Activated CD4-positive, CD25-positive, alpha-beta regulatory T cell treated with anti-CD3 and anti-CD28 coated beads, Interleukin-2, amount 50 U/mL, for 24 hours (primary cell): ENCODE measurements at regions not wholly inside any gene's neighbourhood (a gene's known extent, or its start where the extent isn't known, plus 50 kb on each side); places are given as distances from the start of the nearest gene placed in this dataset.

Experiments
- ATAC-seq, 2 donors: fragments of 150-1000 bp; cut with Tn5 transposase; one replicate each; pipeline ENCODE4 v1.10.0; 2021; ENCODE audit warnings: mild to moderate bottlenecking in 1 of 2, moderate library complexity in 1 of 2

DNA sequence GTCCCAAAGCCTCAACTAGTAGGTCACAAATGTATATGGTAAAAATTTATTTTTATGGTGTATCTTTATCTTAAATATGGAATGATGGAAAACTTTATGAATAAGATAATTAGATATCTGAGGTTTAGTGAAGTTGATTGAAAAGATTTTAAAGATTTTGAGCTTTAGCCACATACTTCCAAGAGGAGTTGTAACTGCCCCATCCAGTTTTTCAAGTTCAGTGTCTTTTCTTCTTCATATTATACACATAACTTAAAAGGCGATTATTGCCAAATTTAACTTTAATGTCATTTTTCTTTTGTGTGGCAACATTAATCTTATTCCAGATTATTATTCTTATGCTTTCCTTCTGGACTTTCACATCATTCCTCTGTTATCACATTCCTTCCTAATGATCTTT lies 266.4 kb downstream of the TINAG start:
- no peak for ATAC-seq

DNA sequence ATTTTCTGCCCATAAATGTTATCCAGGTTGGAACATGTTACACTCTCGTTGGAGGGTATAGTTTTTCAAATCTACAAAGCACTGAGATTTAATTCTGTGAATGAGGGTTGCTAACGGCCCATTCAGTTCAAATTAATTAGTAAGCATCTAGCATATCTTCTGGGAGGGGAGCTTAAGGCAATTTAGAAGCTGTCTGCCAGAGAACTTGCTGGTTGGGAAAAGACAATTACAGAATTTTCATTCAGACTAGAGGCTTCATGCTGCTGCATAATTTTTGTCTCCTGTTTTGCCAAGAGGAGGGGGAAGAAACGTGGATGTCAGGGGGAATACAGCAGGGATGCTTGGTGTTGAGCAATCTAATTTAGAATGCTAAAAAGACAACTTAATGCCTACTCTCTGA lies 268.3 kb upstream of the FAM83B start:
- ATAC-seq: no peak

DNA sequence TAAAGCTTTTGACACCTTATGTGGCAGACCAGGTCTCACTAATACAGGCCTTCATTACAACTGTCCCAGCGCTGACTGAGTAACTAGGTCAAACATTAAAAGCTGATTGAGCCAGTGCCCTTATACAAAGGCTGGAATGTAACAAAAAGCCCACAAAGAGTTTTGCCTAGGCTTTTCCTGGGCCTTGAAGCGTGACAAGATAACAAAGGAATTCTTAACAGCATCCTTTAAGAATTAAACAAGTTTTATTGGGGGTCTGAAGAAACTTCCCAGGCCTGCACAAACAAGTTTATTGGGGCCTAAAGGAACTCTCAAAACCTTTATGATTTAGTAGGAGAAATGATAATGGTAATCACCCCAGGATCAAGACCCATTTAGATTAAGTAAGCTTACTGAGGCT lies 267.6 kb upstream of the FAM83B start:
- ATAC-seq: no peak

DNA sequence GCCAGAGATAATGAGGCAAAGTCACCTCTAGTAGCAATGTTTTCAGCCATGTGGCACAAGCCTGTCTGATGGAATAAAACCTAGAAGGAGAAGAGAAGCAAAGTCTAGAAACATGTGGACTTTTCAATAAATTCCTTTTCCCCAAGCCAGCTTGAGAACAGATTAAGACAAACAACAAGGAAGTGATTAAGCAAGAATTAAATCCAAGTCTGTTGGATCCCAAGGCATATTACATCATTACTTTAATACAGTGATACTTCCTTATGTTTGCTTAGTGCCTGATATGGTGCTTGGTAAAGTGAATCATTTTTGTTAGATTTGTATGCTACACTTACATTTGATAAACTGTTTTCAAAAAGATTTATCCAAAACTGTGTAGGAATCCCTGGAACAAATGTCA lies 260.3 kb upstream of the FAM83B start:
- ATAC-seq: no peak

DNA sequence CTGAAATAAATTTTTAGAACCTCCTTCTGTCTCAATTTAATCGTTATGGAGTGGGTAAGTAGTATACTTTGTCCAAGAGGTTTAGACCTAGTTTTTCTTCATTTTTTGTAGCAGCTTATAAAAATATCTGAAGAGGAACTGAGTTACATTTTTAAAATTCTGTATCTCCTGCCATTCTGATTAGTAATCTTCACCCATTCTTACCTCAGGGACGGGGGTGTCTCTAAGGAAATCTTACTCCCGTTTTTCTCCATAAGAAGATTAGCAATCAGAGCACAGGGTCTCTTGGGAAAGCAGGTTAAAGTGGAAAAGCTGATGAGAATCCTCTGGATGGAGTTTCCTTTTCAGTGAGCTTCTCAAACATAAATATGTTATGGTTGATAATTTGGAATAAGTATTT lies 259.3 kb upstream of the FAM83B start:
- no peak for ATAC-seq

DNA sequence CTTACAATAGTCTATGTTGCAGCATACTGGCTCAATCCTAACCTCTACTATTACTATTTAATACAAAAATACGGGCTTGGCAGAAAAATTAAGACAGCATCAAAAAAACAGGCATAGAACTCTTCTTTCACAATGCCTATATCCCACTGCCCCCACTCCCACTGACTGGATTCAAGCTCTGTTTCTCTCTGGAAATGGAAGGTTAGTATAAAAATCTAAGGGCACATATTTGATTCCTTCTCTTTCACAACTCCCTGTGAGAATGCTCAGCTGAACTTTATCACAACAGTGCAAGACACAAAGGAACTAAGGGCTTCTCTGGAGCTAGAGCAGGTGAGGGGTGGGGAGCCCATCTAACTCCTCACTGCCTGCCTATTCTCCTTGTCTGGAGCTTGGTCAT lies 258.4 kb upstream of the FAM83B start:
- ATAC-seq: no peak

DNA sequence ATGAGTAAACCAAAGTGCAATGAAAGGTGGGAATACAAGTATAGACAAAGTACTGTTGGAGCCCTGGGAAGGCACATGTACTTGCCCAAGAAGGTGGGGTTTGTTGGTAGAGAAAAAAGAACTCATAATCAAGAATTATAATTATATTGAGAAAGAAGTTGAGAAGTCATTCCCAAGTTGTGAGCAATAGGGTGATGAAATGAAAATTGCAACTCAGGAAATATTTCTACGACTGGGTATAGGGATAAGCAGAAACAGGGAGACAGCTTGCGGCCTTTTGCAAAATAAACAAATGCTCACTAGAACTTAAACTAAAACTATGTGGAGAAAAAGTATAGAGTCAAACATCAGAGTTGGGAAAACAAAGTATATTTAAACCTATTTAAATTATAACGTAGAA lies 250.7 kb upstream of the FAM83B start:
- no peak for ATAC-seq

DNA sequence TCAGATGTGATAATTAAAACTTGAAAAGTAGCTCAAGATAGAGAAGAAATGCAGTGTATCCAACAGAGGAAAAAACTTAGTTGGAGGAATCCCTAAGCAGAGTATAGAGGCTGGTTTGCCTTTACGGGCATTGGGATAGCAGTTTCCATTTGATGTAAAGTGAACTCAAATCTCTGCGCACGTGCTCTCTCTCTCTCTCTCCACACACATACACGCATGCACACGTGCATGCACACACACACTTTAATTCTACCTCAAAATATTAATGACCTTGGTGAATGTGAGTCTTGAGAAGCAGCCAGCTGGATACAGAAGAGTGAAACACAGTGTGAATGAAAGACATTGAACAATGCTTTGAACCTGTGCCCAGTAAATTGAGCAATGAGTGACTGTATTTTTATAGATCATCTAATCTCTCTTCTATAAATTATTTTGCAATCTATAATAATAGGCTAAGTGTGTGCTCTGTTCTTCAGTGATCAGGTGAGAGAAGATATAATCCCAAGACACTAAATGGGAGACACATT lies 247.7 kb upstream of the FAM83B start:
- no peak for ATAC-seq

DNA sequence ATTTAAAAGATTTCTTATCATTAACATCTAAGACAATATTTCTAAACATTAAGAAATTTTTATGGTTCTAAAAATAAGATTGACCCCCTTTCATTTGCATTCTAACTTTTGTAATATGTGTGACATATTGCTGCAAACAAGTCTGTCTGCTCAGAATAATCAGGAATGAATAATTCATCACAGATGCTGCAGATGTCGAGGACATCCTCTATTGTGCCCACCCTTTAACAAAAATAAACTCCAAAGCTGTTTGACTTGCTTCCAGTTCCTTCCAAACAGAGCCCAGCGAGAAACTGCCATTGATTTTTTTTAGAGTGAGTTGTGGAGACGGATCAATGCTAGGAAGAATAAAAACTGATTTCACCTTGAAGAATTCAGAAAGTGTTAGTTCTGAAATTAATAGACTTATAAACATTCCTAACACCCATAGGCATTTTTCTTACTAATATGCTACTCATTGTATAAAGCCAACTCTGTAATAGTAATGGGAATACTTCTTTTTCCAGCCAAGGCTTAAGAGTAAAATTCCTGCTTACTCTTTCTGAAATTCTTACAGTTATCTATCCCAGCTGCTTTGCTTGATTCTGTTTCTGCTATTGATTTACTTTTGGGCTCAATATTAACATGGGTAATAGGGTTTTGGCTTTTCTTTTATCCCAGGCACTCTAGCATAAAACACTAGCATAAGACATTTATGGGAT lies 244.8 kb upstream of the FAM83B start:
- ATAC-seq: no peak

DNA sequence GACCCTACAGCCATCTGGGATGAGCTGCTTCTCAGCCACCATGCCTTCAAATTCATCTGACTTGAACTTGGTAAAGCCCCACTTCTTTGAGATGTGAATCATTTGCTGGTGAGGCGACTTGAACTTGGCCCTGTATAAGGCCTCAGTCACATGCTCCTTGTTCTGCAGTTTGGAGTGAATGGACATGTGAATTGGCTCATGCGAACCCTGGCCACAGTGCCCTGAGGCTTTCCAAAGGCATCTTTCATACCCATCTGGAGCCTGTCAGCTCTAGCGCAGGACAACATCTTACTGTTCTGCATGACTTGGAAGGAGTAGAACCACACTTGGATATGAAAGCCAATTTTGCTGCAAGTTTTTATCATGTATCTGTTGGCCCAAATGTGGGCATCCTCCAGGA lies 244.0 kb upstream of the FAM83B start:
- no peak for ATAC-seq

DNA sequence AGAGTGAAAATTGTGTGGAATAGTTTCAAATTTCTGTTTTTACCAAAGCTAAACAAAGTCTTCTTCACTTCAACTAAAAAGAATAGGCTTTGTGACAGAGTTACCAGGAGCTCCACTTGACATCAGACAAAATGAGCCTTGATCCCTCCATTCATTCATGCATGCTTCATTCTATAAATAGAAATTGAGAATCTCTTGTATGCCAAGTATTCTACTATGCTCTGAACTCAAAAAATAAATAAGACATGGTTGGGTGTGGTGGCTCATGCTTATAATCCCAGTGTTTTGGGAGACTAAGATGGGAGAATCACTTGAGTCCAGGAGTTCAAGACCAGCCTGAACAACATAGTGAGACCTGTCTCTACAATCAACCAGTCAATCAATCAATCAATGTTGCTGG lies 236.6 kb upstream of the FAM83B start:
- ATAC-seq: no peak

DNA sequence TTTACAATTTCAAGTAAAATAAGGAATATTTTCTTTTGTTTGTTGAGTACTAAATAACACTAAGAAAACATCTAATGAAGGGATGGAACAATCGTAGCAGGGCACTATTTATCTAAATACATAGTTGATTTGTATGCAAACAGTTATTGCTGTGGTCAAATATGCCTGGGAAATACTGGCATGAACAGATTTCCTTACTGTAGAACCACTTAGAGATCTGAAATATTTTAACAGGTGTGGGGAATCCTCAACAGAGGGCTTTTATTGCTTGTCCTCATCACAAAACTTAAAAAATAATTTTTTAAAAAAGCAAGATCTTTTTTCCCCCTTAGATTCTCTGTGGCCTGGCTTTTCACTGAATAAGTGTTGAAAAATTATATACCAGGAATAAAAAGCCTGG lies 233.0 kb upstream of the FAM83B start:
- ATAC-seq: no peak

DNA sequence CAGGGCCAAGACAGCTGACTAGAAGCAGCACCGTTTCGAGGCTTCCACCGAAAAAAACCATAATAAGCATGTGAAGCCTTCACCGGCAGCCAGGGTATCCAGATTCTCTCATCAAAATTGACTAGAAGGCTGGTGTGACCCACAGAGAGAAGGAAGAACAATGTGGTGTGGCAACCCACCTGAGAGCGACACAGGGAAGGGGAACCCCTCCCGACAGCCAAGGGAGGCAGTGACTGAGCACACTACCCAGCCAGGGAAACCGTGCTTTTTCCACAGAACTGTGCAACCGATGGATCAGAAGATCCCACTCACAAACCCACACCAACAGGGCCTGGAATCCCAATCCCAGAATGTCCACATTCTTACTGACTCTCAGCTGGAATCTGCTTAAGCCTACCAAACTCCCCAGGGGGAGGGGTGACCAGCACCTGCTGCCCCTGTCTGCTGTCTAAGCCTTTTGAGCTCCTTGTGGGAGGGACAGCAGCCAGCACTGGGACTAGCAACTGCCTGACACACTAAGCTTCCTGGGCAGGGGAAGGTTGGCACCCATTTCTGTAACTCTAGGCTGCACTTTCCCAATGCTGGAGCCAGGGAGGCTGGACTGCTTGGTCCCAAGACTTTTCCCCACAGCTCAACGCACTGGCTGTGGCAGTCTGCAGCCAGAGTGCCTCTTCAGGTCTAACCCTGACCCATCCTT lies 231.9 kb upstream of the FAM83B start:
- no peak for ATAC-seq

DNA sequence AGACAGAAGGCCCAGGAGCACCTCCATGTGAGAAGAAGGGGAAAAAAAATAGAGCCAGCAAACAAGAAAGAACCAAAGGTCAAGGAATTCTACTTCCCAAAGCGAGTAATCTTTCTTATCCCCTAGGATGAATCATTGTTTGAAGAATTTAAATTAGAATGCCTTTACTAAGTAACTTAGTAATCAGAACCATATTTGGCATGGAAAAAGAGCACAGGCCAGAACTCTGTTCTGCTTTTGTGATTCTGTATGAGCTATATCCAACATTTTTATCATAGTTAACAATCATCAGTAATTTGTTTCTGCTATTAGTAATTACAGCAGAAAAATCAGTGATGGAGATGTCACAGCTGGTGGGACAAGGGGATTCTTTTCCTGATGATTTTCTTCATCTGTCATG lies 228.8 kb upstream of the FAM83B start:
- ATAC-seq: no peak

DNA sequence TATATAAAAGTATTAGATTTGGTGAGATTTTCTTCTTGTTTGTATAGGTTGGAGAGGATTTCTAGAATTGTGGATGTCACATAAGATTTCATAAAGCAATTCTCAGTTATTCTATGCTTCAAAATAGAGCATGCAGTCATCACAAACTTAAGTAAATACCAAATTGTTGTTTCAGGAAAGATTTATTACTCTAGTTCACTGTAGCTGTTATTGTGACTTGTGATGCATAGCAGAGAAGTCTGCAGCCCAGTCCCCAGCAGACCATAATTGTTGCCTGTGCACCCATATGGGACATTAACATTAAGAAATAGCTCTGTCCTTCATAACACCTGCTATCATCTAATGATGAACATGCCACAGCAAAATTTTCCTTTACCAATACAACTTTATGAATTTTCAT lies 228.0 kb upstream of the FAM83B start:
- ATAC-seq: no peak

DNA sequence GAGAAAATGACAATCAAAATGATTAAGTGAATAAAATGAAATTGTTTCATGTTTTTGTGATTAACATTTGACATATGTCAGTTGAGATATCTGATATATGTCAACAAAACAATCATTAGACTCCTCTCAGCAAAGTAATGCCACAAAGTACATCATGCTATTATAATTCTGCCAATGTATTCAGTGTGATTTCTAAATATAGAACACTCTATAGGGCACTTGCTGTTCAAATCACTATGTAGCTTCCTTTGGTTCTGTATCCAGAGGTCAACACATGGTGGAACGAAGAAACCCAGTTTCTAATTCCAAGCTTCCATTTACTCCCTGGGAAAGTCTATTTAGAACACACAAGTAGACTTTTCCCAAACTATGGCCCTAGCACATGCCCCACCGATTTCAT lies 227.5 kb upstream of the FAM83B start:
- no peak for ATAC-seq

DNA sequence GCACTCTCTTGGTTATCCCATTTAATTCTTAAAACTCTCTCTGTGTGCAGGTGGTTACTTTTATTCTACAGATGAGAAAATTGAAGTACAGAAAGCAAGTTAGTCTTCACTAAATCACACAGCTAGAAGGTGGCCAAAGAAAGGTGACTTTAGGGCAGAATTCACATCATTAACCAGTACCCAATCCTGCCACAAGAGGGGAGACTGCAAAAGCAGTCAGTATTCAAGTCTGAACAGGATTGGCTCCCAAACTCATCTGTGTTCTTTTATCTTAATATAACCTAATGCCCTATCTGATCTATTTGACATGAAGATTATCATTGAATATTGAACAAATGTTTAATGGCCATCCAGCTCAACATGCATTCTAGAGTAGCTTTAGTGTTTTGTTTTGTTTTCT lies 225.3 kb upstream of the FAM83B start:
- ATAC-seq: no peak

DNA sequence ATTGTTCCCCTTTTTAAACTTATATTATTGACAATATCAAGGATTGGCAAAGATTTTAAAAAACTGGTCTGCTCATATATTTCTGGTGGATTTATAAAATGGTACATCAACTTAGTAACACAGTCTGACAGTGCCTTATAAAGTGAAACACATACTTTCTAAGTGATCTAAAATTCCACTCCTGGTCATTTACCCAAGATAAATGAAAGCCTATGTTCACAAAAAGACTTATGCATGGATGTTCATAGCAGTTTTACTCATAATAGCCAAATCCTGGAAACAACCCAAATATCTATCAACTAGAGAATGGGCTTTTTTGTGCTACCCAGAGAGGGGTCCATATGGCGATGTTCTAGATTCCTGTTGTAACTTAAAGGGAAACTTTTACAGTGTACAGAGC lies 222.4 kb upstream of the FAM83B start:
- ATAC-seq: no peak

DNA sequence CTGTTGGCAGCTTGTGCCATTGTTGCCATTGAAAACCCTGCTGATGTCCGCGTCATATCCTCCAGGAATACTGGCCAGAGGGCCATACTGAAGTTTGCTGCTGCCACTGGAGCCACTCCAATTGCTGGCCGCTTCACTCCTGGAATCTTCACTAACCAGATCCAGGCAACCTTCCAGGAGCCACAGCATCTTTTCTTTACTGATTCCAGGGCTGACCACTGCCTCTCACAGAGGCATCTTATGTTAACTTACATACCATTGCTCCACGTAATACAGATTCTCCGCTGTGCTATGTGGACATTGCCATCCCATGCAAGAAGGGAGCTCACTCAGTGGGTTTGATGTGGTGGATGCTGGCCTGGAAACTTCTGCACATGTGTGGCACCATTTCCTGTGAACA lies 221.8 kb upstream of the FAM83B start:
- ATAC-seq: no peak

DNA sequence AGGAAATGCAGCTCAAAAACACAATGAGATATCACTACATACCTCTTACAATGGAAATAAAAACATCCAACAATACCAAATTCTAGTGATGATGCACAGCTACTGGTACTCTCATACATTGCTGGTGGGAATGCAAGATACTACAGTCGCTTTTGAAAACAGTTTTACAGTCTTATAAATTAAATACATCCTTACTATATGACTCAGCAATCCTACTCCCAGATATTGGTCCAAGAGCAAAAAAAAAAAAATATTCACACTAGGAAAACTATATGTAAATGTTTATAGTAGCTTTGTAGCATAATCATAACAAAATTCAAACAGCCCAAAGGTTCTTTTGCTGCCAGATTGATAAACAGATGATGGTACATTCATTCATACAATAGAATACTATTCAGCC lies 217.4 kb upstream of the FAM83B start:
- ATAC-seq: no peak

DNA sequence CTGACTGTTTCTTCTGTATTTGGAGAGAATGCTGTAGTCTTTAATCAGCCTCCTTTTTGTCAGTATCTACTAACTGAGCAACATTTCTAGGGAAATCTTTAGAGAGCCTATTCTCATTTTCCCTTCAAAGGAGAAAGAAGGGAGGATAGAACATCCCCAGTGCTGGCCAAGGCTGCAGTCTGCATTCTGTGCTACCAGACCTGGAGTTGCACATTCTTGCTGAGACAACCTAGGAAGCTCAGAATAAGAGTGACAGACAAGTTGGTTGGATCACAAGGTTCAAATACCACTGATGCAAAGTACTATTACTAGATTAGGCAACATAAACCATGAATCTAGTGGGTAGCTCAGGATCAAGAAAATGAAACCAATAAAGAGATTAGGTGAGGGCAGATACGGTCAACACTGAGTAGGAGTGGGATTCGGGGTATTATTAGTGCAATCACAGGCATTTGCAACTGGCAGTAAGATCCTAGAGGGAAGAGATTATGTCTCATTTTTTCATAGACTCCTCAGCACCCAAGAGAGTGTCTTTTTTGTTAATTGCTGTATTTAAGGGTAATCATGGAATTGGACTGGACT lies 213.5 kb upstream of the FAM83B start:
- no peak for ATAC-seq

DNA sequence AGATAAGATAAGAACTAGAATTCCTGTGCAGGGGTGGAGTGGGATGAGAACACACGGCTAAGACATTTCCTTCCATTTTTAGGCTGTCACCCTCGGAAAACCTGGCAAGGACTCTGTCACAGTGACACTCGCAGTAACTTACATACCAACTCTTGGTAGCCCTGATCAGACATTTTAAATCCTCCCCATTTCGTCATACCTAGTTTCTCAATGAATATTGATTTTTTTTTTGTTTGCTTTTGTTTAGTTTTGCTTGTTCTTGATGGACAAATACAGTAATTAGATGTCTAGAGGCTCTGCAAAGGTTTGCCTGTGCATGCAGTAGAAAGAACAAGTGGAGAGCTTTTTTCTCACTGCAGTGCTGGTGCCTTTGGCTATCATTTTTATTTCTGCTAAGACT lies 213.0 kb upstream of the FAM83B start:
- no peak for ATAC-seq

DNA sequence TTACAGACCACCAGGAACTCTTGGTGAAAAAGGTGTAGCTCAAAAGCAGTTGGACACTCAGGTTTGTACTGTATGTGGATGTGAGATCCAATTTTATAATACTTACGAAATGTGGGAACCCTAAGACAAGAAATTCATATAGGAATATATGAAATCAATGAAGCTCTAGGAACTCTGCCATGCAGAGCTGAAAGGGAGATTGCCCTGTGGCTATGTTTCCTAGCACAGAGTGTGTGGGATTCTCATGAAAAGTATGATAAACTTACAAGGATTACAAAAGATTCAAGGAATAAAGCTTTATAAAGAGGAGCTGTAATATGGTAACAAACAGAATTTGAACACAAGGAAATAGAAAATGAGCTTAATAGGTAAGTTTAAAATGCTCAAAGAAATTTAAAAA lies 205.7 kb upstream of the FAM83B start:
- ATAC-seq: no peak
